PC-3 (cell line): ENCODE measurements at regions not wholly inside any gene's neighbourhood (a gene's known extent, or its start where the extent isn't known, plus 50 kb on each side); places are given as distances from the start of the nearest gene placed in this dataset.
A peak's percentile ranks its signal among the peaks of the same experiment; 100 is the strongest.

Experiments used
- ATAC-seq: fragments of 200-7000 bp; cut with Tn5 transposase; 2 replicates; pipeline ENCODE4 v1.9.1; 2020; ENCODE audit warnings: mild to moderate bottlenecking, moderate library complexity
- BruUV-seq: library from RNA; stranded (reverse); fragments of 400-500 nt; replicated peaks from 2 replicates; lab custom pipeline; 2021; lab: Mats Ljungman, UMichigan
- CTCF ChIA-PET: fragments of 300-600 bp; sonication (Branson Sonifier 250); formaldehyde crosslinking; loops from one replicate; lab custom pipeline; 2022; ENCODE audit warnings: antibody characterized with exemption; lab: Charles Lee
- POLR2A ChIA-PET: fragments of 300-600 bp; sonication (Branson Sonifier 250); formaldehyde crosslinking; loops from one replicate; lab custom pipeline; 2022; ENCODE audit warnings: antibody characterized with exemption; ENCODE audit not compliant: unreplicated experiment; lab: Charles Lee
- DNase-seq: peaks from one replicate; pipeline ENCODE4 v3.0.0-alpha.2; 2015
- H2AFZ ChIP-seq: fragments of 300-600 bp; sonication (generic); 2 replicates; pipeline ENCODE4 v1.6.0; 2016; ENCODE audit warnings: antibody characterized with exemption, low read length
- H3F3A ChIP-seq: fragments of 300-600 bp; sonication (generic); one replicate; pipeline ENCODE4 v1.6.0; 2017; ENCODE audit warnings: antibody characterized with exemption, low read length, control low read depth, mild to moderate bottlenecking; ENCODE audit not compliant: unreplicated experiment
- H3K27ac ChIP-seq: fragments of 300-600 bp; sonication (generic); 2 replicates; pipeline ENCODE4 v1.5.1; 2016; ENCODE audit warnings: mild to moderate bottlenecking, low read length
- H3K27me3 ChIP-seq: fragments of 300-600 bp; sonication (generic); 2 replicates; pipeline ENCODE4 v1.6.1; 2016; ENCODE audit warnings: low read length, mixed read lengths
- H3K36me3 ChIP-seq: fragments of 300-600 bp; sonication (generic); 2 replicates; pipeline ENCODE4 v1.6.1; 2016; ENCODE audit warnings: low read depth, mixed run types, low read length, mixed read lengths
- H3K4me1 ChIP-seq: fragments of 300-600 bp; sonication (generic); 2 replicates; pipeline ENCODE4 v1.5.1; 2016; ENCODE audit warnings: low read length; ENCODE audit not compliant: insufficient read depth
- H3K4me2 ChIP-seq: fragments of 300-600 bp; sonication (generic); 2 replicates; pipeline ENCODE4 v1.6.0; 2016; ENCODE audit warnings: low read length
- H3K4me3 ChIP-seq: fragments of 300-600 bp; sonication (generic); 2 replicates; pipeline ENCODE4 v1.5.1; 2016; ENCODE audit warnings: mild to moderate bottlenecking, low read length, mixed read lengths
- H3K79me2 ChIP-seq: fragments of 300-600 bp; sonication (generic); 2 replicates; pipeline ENCODE4 v1.6.1; 2017; ENCODE audit warnings: low read length, mixed read lengths
- H3K9ac ChIP-seq: fragments of 300-600 bp; sonication (generic); 2 replicates; pipeline ENCODE4 v1.6.0; 2016; ENCODE audit warnings: mild to moderate bottlenecking, low read length
- H3K9me2 ChIP-seq: fragments of 300-600 bp; sonication (generic); replicated peaks from 2 replicates; pipeline ENCODE4 v1.6.1; 2016; ENCODE audit warnings: mixed run types, low read length, mixed read lengths
- H3K9me3 ChIP-seq: fragments of 300-600 bp; sonication (generic); 2 replicates; pipeline ENCODE4 v1.6.1; 2016; ENCODE audit warnings: low read length, mixed read lengths
- H4K20me1 ChIP-seq: fragments of 300-600 bp; sonication (generic); 2 replicates; pipeline ENCODE4 v1.6.1; 2016; ENCODE audit warnings: low read length, mixed read lengths
- CTCF ChIP-seq: fragments of 300-600 bp; sonication (generic); conservative IDR thresholded peaks from 2 replicates; pipeline ENCODE4 v1.5.1; 2017; ENCODE audit warnings: antibody characterized with exemption, low read depth, mild to moderate bottlenecking, low read length
- EZH2 ChIP-seq: fragments of 300-600 bp; sonication (generic); IDR thresholded peaks from one replicate; pipeline ENCODE4 v1.6.1; 2017; ENCODE audit warnings: antibody characterized with exemption, mild to moderate bottlenecking, low read length; ENCODE audit not compliant: unreplicated experiment
- EZH2phosphoT487 ChIP-seq: fragments of 300-600 bp; sonication (generic); IDR thresholded peaks from 2 replicates; pipeline ENCODE4 v1.6.1; 2018; ENCODE audit warnings: mild to moderate bottlenecking, antibody characterized with exemption, low read length, borderline replicate concordance
- intact Hi-C: fragments of 100-400 bp; cut with micrococcal nuclease; formaldehyde crosslinking; loops from 2 replicates; pipeline ENCODE4 v1.9.0; 2023

GRCh38 chr1:30511563-30511962, 211.8 kb downstream of the MATN1 start:
- ChIA-PET POLR2A (no interaction called here), CTCF (no interaction called here)
- Histone ChIP-seq H3K4me1 (peaks cover 10% of the 10 kb centered on the region; the same call in 1 of the 2 replicates), H3K79me2 (no peaks in the 10 kb centered on the region), H2AFZ (no peak overlapping the region), H3K9me3 (no peaks in the 10 kb centered on the region), H3K27ac (no peak overlapping the region), H4K20me1 (no peaks in the 10 kb centered on the region), H3K4me2 (no peak overlapping the region), H3K9ac (no peak overlapping the region), H3K4me3 (no peak overlapping the region), H3K36me3 (no peaks in the 10 kb centered on the region), H3K27me3 (no peaks in the 10 kb centered on the region; the same call in 1 of the 2 replicates), H3K9me2 (no peaks in the 10 kb centered on the region), H3F3A (no peaks in the 10 kb centered on the region)
- no TSS peak for BruUV-seq
- TF ChIP-seq EZH2 (no peak), CTCF (no peak), EZH2phosphoT487 (no peak)
- intact Hi-C loops, result no loop called here
- ATAC-seq (no peak), DNase-seq (peak; percentile 41)

GRCh38 chr1:30511106-30511505, 212.3 kb downstream of the MATN1 start:
- ChIA-PET POLR2A (no interaction called here), CTCF (no interaction called here)
- Histone ChIP-seq H3K27me3 (no peaks in the 10 kb centered on the region; the same call in 1 of the 2 replicates), H3K9me2 (no peaks in the 10 kb centered on the region), H2AFZ (no peak overlapping the region), H3K9ac (no peak overlapping the region), H3K79me2 (no peaks in the 10 kb centered on the region), H3K4me3 (no peak overlapping the region), H3K4me2 (no peak overlapping the region), H4K20me1 (no peaks in the 10 kb centered on the region), H3K27ac (no peak overlapping the region), H3F3A (no peaks in the 10 kb centered on the region), H3K4me1 (peaks cover 10% of the 10 kb centered on the region; the same call in 1 of the 2 replicates), H3K36me3 (no peaks in the 10 kb centered on the region), H3K9me3 (no peaks in the 10 kb centered on the region)
- no peak for ATAC-seq
- intact Hi-C loops, result no loop called here
- DNase-seq, result no peak
- no peak for TF ChIP-seq EZH2phosphoT487
- no peak for TF ChIP-seq CTCF
- no peak for TF ChIP-seq EZH2
- BruUV-seq, result no TSS peak

- DNase-seq, result no peak
- H3F3A ChIP-seq, result no peaks in the 10 kb centered on the region
- peaks cover 10% of the 10 kb centered on the region; the same call in 1 of the 2 replicates for H3K4me1 ChIP-seq
- H3K79me2 ChIP-seq, result no peaks in the 10 kb centered on the region
- H3K27me3 ChIP-seq, result peaks cover under 1% of the 10 kb centered on the region; the same call in 1 of the 2 replicates
- no peak overlapping the region for H3K4me3 ChIP-seq
- H3K36me3 ChIP-seq, result no peaks in the 10 kb centered on the region
- no peaks in the 10 kb centered on the region for H3K9me3 ChIP-seq
- H4K20me1 ChIP-seq, result no peaks in the 10 kb centered on the region
- intact Hi-C loops, result no loop called here
- no peak overlapping the region for H2AFZ ChIP-seq
- no peak for TF ChIP-seq EZH2phosphoT487
- TF ChIP-seq EZH2, result no peak
- no peak for TF ChIP-seq CTCF
- ATAC-seq, result no peak
- ChIA-PET CTCF (no interaction called here), POLR2A (no interaction called here)
- H3K27ac ChIP-seq, result no peak overlapping the region
- BruUV-seq, result no TSS peak
- no peak overlapping the region for H3K9ac ChIP-seq
- no peak overlapping the region for H3K4me2 ChIP-seq
- H3K9me2 ChIP-seq, result no peaks in the 10 kb centered on the region
These were observed 213.7 kb downstream of the MATN1 start for GRCh38 chr1:30509670-30510069.
